HEK293 (cell line): ENCODE measurements at regions not wholly inside any gene's neighbourhood (a gene's known extent, or its start where the extent isn't known, plus 50 kb on each side); places are given as distances from the start of the nearest gene placed in this dataset.

ENCODE experiments used
- CTCF ChIA-PET: fragments of 350-600 bp; formaldehyde crosslinking; extraction: SDS; loops from one replicate; lab custom pipeline; 2021; ENCODE audit warnings: antibody characterized with exemption; lab: Yijun Ruan, JAX
- POLR2A ChIA-PET: fragments of 300-600 bp; formaldehyde crosslinking; extraction: SDS; loops from one replicate; lab custom pipeline; 2020; ENCODE audit warnings: antibody characterized with exemption, inconsistent platforms; lab: Yijun Ruan, JAX
- H3K27ac ChIP-seq: fragments of 200-500 bp; sonication (Bioruptor generic); 2 replicates; pipeline ENCODE4 v1.5.1; 2014; ENCODE audit warnings: low read depth, low read length, control low read depth, inconsistent platforms; ENCODE audit errors: extremely low read depth
- H3K36me3 ChIP-seq, 2 experiments: fragments of 200-500 bp in 1 of 2; sonication (Bioruptor generic) in 1 of 2; 1 replicate in 1 of 2; 2 replicates in 1 of 2; pipeline ENCODE4 v1.5.1; 2014 to 2017; ENCODE audit warnings: inconsistent platforms in 2 of 2, low read length in 2 of 2; ENCODE audit not compliant: control insufficient read depth in 2 of 2, insufficient read depth in 1 of 2
- H3K4me1 ChIP-seq: fragments of 200-500 bp; sonication (Bioruptor generic); 2 replicates; pipeline ENCODE4 v1.5.1; 2014; ENCODE audit warnings: mild to moderate bottlenecking, low read length, inconsistent platforms; ENCODE audit not compliant: control insufficient read depth, insufficient read depth
- H3K4me3 ChIP-seq: 2 replicates; pipeline ENCODE4 v1.5.1; 2011; ENCODE audit warnings: low read depth, mild to moderate bottlenecking, control low read depth, low read length, moderate library complexity
- H3K9me3 ChIP-seq: fragments of 200-500 bp; sonication (Bioruptor generic); 2 replicates; pipeline ENCODE4 v1.5.1; 2014; ENCODE audit warnings: low read depth, low read length, inconsistent platforms; ENCODE audit not compliant: control insufficient read depth, insufficient read depth
- IKZF3 ChIP-seq: fragments of 450-650 bp; IDR thresholded peaks from 2 replicates; pipeline ENCODE4 v1.5.0; 2018; ENCODE audit warnings: missing biosample characterization, mild to moderate bottlenecking, missing genetic modification characterization, moderate library complexity
- SCRT2 ChIP-seq: fragments of 450-650 bp; formaldehyde crosslinking; IDR thresholded peaks from 2 replicates; pipeline ENCODE4 v1.5.1; 2016; ENCODE audit warnings: missing biosample characterization, missing genetic modification characterization
- ZEB2 ChIP-seq: fragments of 450-650 bp; formaldehyde crosslinking; IDR thresholded peaks from 2 replicates; pipeline ENCODE4 v1.5.1; 2016; ENCODE audit warnings: missing biosample characterization, missing genetic modification characterization
- ZNF221 ChIP-seq: fragments of 450-650 bp; formaldehyde crosslinking; IDR thresholded peaks from 2 replicates; pipeline ENCODE4 v1.5.1; 2017; ENCODE audit warnings: missing biosample characterization, missing genetic modification characterization, borderline replicate concordance
- ZNF248 ChIP-seq: fragments of 450-650 bp; formaldehyde crosslinking; IDR thresholded peaks from 2 replicates; pipeline ENCODE4 v1.5.1; 2017; ENCODE audit warnings: missing biosample characterization, missing genetic modification characterization
- ZNF521 ChIP-seq: fragments of 450-650 bp; formaldehyde crosslinking; IDR thresholded peaks from 2 replicates; pipeline ENCODE4 v1.5.1; 2017; ENCODE audit warnings: missing biosample characterization, mild to moderate bottlenecking, missing genetic modification characterization
- ZNF529 ChIP-seq: fragments of 450-650 bp; formaldehyde crosslinking; IDR thresholded peaks from 2 replicates; pipeline ENCODE4 v1.5.1; 2017; ENCODE audit warnings: missing genetic modification characterization, missing biosample characterization; ENCODE audit not compliant: insufficient replicate concordance
- ZNF530 ChIP-seq: fragments of 450-650 bp; formaldehyde crosslinking; IDR thresholded peaks from 2 replicates; pipeline ENCODE4 v1.5.1; 2016; ENCODE audit warnings: low read depth, missing biosample characterization, missing genetic modification characterization
- ZNF555 ChIP-seq: fragments of 450-650 bp; formaldehyde crosslinking; conservative IDR thresholded peaks from 2 replicates; pipeline ENCODE4 v1.5.1; 2017; ENCODE audit warnings: missing biosample characterization, mild to moderate bottlenecking, missing genetic modification characterization, inconsistent platforms
- ZNF571 ChIP-seq: fragments of 450-650 bp; formaldehyde crosslinking; IDR thresholded peaks from 2 replicates; pipeline ENCODE4 v1.5.0; 2017; ENCODE audit warnings: missing biosample characterization, missing genetic modification characterization
- ZNF677 ChIP-seq: fragments of 450-650 bp; IDR thresholded peaks from 2 replicates; pipeline ENCODE4 v1.5.0; 2018; ENCODE audit warnings: missing biosample characterization, mild to moderate bottlenecking, missing genetic modification characterization, moderate library complexity
- ZNF701 ChIP-seq: fragments of 450-650 bp; formaldehyde crosslinking; IDR thresholded peaks from 2 replicates; pipeline ENCODE4 v1.5.1; 2016; ENCODE audit warnings: missing biosample characterization, missing genetic modification characterization
- ZXDB ChIP-seq: fragments of 450-650 bp; formaldehyde crosslinking; IDR thresholded peaks from 2 replicates; pipeline ENCODE4 v1.5.1; 2016; ENCODE audit warnings: missing biosample characterization, missing genetic modification characterization
- TF ChIP-seq, protein P1 (sequence below): fragments of 450-650 bp; formaldehyde crosslinking; IDR thresholded peaks from 2 replicates; pipeline ENCODE4 v1.5.1; 2016; ENCODE audit warnings: missing biosample characterization, missing genetic modification characterization
- TF ChIP-seq, protein P2 (sequence below): fragments of 450-650 bp; formaldehyde crosslinking; IDR thresholded peaks from 2 replicates; pipeline ENCODE4 v1.5.1; 2016; ENCODE audit warnings: missing biosample characterization, missing genetic modification characterization
- TF ChIP-seq, protein P3 (sequence below): IDR thresholded peaks from 2 replicates; pipeline ENCODE4 v1.6.1; 2011; ENCODE audit warnings: mild to moderate bottlenecking, low read depth, low read length, borderline replicate concordance
- TF ChIP-seq, protein P4 (sequence below): fragments of 450-650 bp; IDR thresholded peaks from 2 replicates; pipeline ENCODE4 v1.5.1; 2018; ENCODE audit warnings: missing biosample characterization, mild to moderate bottlenecking, missing genetic modification characterization
- TF ChIP-seq, protein P5 (sequence below): fragments of 450-650 bp; formaldehyde crosslinking; IDR thresholded peaks from 2 replicates; pipeline ENCODE4 v1.5.1; 2016; ENCODE audit warnings: missing biosample characterization, missing genetic modification characterization, low read depth
- TF ChIP-seq, protein P6 (sequence below): fragments of 450-650 bp; formaldehyde crosslinking; IDR thresholded peaks from 2 replicates; pipeline ENCODE4 v1.5.1; 2016; ENCODE audit warnings: missing biosample characterization, missing genetic modification characterization

DNA sequence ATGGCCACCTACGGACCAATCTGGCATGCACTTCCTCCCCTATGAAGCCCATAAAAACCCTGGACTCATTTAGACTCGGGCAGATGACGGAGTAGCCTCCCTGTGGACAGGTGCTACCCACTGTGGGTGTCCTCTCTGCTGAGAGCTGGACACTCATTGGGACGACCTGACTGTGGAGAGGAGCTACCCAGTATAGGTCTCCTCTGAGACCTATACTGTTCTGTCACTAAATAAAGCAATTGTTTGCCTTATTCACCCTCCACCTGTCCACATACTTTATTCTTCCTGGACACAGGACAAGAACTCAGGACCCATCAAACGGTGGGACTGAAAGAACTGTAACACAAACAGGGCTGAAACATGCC is 53.3 kb upstream of the CADM2 start (continued):
- TF ChIP-seq, protein P1, sequence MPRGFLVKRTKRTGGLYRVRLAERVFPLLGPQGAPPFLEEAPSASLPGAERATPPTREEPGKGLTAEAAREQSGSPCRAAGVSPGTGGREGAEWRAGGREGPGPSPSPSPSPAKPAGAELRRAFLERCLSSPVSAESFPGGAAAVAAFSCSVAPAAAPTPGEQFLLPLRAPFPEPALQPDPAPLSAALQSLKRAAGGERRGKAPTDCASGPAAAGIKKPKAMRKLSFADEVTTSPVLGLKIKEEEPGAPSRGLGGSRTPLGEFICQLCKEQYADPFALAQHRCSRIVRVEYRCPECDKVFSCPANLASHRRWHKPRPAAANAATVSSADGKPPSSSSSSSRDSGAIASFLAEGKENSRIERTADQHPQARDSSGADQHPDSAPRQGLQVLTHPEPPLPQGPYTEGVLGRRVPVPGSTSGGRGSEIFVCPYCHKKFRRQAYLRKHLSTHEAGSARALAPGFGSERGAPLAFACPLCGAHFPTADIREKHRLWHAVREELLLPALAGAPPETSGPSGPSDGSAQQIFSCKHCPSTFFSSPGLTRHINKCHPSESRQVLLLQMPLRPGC = no peak
- TF ChIP-seq ZNF701 (tag by site-specific recombination) = no peak

DNA sequence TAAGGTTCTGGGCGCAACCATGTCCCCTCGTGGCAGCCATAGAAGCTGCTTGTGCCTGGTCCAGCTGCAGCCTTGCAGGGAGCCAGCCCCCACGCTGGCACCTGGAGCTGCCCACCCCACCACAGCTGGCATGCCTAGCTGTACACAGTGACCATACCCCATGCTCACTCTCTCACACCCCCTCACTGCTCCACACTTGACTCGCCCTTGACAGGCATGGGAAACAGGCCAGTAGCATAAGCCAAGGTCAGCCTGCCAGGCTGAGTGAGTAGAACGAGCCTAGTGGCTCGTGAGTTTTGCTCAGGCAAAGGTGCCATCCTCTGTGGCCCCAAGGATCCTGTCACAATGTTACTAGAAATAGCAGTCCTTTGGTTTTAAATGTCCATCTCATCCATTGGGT is 52.7 kb upstream of the CADM2 start:
- H3K4me1 ChIP-seq = no peaks in the 10 kb centered on the region
- ChIA-PET CTCF (no interaction called here), POLR2A (no interaction called here)
- no peak overlapping the region for H3K27ac ChIP-seq
- H3K36me3 ChIP-seq = no peaks in the 10 kb centered on the region
- no peak for TF ChIP-seq ZNF571 (tag by site-specific recombination)
- no peak for TF ChIP-seq ZNF677 (tag by site-specific recombination)
- TF ChIP-seq, protein P2, sequence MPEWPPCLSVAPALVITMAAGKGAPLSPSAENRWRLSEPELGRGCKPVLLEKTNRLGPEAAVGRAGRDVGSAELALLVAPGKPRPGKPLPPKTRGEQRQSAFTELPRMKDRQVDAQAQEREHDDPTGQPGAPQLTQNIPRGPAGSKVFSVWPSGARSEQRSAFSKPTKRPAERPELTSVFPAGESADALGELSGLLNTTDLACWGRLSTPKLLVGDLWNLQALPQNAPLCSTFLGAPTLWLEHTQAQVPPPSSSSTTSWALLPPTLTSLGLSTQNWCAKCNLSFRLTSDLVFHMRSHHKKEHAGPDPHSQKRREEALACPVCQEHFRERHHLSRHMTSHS (tag by site-specific recombination) = no peak
- no peak for TF ChIP-seq ZNF529 (tag by site-specific recombination)
- TF ChIP-seq ZEB2 = no peak
- TF ChIP-seq ZNF221 (tag by site-specific recombination) = no peak
- TF ChIP-seq, protein P3, sequence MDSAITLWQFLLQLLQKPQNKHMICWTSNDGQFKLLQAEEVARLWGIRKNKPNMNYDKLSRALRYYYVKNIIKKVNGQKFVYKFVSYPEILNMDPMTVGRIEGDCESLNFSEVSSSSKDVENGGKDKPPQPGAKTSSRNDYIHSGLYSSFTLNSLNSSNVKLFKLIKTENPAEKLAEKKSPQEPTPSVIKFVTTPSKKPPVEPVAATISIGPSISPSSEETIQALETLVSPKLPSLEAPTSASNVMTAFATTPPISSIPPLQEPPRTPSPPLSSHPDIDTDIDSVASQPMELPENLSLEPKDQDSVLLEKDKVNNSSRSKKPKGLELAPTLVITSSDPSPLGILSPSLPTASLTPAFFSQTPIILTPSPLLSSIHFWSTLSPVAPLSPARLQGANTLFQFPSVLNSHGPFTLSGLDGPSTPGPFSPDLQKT = no peak
- TF ChIP-seq, protein P4, sequence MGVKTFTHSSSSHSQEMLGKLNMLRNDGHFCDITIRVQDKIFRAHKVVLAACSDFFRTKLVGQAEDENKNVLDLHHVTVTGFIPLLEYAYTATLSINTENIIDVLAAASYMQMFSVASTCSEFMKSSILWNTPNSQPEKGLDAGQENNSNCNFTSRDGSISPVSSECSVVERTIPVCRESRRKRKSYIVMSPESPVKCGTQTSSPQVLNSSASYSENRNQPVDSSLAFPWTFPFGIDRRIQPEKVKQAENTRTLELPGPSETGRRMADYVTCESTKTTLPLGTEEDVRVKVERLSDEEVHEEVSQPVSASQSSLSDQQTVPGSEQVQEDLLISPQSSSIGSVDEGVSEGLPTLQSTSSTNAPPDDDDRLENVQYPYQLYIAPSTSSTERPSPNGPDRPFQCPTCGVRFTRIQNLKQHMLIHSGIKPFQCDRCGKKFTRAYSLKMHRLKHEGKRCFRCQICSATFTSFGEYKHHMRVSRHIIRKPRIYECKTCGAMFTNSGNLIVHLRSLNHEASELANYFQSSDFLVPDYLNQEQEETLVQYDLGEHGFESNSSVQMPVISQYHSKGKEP (tag by site-specific recombination) = no peak
- no peak for TF ChIP-seq ZNF248
- no peak for TF ChIP-seq IKZF3
- TF ChIP-seq ZNF521 (tag by site-specific recombination) = no peak
- TF ChIP-seq ZNF555 = no peak
- TF ChIP-seq ZNF530 (tag by site-specific recombination) = no peak
- TF ChIP-seq, protein P5, sequence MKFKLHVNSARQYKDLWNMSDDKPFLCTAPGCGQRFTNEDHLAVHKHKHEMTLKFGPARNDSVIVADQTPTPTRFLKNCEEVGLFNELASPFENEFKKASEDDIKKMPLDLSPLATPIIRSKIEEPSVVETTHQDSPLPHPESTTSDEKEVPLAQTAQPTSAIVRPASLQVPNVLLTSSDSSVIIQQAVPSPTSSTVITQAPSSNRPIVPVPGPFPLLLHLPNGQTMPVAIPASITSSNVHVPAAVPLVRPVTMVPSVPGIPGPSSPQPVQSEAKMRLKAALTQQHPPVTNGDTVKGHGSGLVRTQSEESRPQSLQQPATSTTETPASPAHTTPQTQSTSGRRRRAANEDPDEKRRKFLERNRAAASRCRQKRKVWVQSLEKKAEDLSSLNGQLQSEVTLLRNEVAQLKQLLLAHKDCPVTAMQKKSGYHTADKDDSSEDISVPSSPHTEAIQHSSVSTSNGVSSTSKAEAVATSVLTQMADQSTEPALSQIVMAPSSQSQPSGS (tag by site-specific recombination) = no peak
- TF ChIP-seq SCRT2 (tag by site-specific recombination) = no peak
- TF ChIP-seq, protein P6, sequence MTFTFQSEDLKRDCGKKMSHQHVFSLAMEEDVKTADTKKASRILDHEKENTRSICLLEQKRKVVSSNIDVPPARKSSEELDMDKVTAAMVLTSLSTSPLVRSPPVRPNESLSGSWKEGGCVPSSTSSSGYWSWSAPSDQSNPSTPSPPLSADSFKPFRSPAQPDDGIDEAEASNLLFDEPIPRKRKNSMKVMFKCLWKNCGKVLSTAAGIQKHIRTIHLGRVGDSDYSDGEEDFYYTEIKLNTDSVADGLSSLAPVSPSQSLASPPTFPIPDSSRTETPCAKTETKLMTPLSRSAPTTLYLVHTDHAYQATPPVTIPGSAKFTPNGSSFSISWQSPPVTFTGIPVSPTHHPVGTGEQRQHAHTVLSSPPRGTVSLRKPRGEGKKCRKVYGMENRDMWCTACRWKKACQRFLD = no peak
- TF ChIP-seq ZXDB (tag by site-specific recombination) = no peak
- H3K4me3 ChIP-seq = no peak overlapping the region
- no peaks in the 10 kb centered on the region for H3K9me3 ChIP-seq
